Endothelial cell of umbilical vein (primary cell): ENCODE measurements at regions not wholly inside any gene's neighbourhood (a gene's known extent, or its start where the extent isn't known, plus 50 kb on each side); places are given as distances from the start of the nearest gene placed in this dataset.

Experiments
- BruUV-seq: library from RNA; stranded (reverse); fragments of 400-500 nt; replicated peaks from 2 replicates; lab custom pipeline; 2021; lab: Mats Ljungman, UMichigan
- CTCF ChIA-PET: fragments of 300-600, 350-600 bp; sonication (Branson Sonifier 250); formaldehyde crosslinking; loops from one replicate; lab custom pipeline; 2021; ENCODE audit warnings: antibody characterized with exemption, inconsistent platforms; lab: Charles Lee
- POLR2A ChIA-PET: fragments of 300-600, 350-600 bp; sonication (Branson Sonifier 250); formaldehyde crosslinking; loops from one replicate; lab custom pipeline; 2021; ENCODE audit warnings: antibody characterized with exemption, inconsistent platforms; lab: Charles Lee
- DNase-seq: peaks from one replicate; pipeline ENCODE4 v3.0.0-alpha.2; 2011; ENCODE audit warnings: low read depth, low spot score
- FAIRE-seq: peaks from 2 replicates; lab custom pipeline; 2011; peaks lifted over from hg19 to GRCh38; lab: Jason Lieb, UNC
- H2AFZ ChIP-seq: 2 replicates; pipeline ENCODE4 v1.6.0; 2012; ENCODE audit warnings: low read depth, low read length, control low read depth, inconsistent platforms
- H3K27ac ChIP-seq: 2 replicates; pipeline ENCODE4 v1.5.1; 2011; ENCODE audit warnings: low read depth, mild to moderate bottlenecking, control low read depth, low read length, moderate library complexity; ENCODE audit not compliant: insufficient read depth
- H3K27me3 ChIP-seq, 2 experiments: 2 replicates each; pipeline versions ENCODE4 v1.6.0 to v1.6.1; 2011; ENCODE audit warnings: low read length in 2 of 2, mixed read lengths in 1 of 2; ENCODE audit not compliant: control insufficient read depth in 2 of 2, insufficient read depth in 2 of 2
- H3K36me3 ChIP-seq, 2 experiments: 2 replicates in 1 of 2; 3 replicates in 1 of 2; pipeline ENCODE4 v1.5.1; 2011; ENCODE audit warnings: low read length in 2 of 2, mild to moderate bottlenecking in 1 of 2, moderate library complexity in 1 of 2; ENCODE audit not compliant: control insufficient read depth in 2 of 2, insufficient read depth in 2 of 2; ENCODE audit errors: extremely low read depth in 1 of 2
- H3K4me1 ChIP-seq: 3 replicates; pipeline ENCODE4 v1.5.1; 2011; ENCODE audit warnings: mild to moderate bottlenecking, low read length; ENCODE audit not compliant: control insufficient read depth, insufficient read depth; ENCODE audit errors: extremely low read depth
- H3K4me2 ChIP-seq: 2 replicates; pipeline ENCODE4 v1.6.1; 2011; ENCODE audit warnings: low read length, control low read depth, mixed read lengths; ENCODE audit not compliant: insufficient read depth
- H3K4me3 ChIP-seq, 3 experiments: fragments of 200-600 bp in 1 of 3; sonication (generic), shearing (Covaris generic) in 1 of 3; replicated peaks in 1 of 3; 2 replicates each; pipeline ENCODE4 v1.5.1; 2011 to 2016; ENCODE audit warnings: control low read depth in 3 of 3, low read length in 3 of 3, mild to moderate bottlenecking in 2 of 3, inconsistent platforms in 1 of 3, low read depth in 1 of 3, moderate library complexity in 1 of 3; ENCODE audit not compliant: insufficient read depth in 1 of 3
- H3K79me2 ChIP-seq: 2 replicates; pipeline ENCODE4 v1.6.0; 2012; ENCODE audit warnings: low read length, inconsistent platforms; ENCODE audit not compliant: control insufficient read depth, insufficient read depth
- H3K9ac ChIP-seq: replicated peaks from 2 replicates; pipeline ENCODE3; 2011; ENCODE audit warnings: low read length, control low read depth; ENCODE audit not compliant: insufficient read depth; ENCODE audit errors: extremely low read depth
- H3K9me1 ChIP-seq: replicated peaks from 3 replicates; pipeline ENCODE4 v1.6.0; 2011; ENCODE audit warnings: mild to moderate bottlenecking, low read length; ENCODE audit not compliant: control insufficient read depth, insufficient read depth; ENCODE audit errors: extremely low read depth
- H3K9me3 ChIP-seq: replicated peaks from 2 replicates; pipeline ENCODE4 v1.5.1; 2012; ENCODE audit warnings: low read length, inconsistent platforms; ENCODE audit not compliant: control insufficient read depth, insufficient read depth
- H4K20me1 ChIP-seq: replicated peaks from 2 replicates; pipeline ENCODE3; 2011; ENCODE audit warnings: mild to moderate bottlenecking, low read length; ENCODE audit not compliant: control insufficient read depth, insufficient read depth; ENCODE audit errors: extremely low read depth
- EZH2 ChIP-seq: IDR thresholded peaks from 2 replicates; pipeline ENCODE4 v1.6.1; 2012; ENCODE audit warnings: borderline replicate concordance, low read depth, mild to moderate bottlenecking, moderate library complexity, low read length, inconsistent platforms; ENCODE audit not compliant: severe bottlenecking
- GATA2 ChIP-seq: IDR thresholded peaks from 2 replicates; pipeline ENCODE4 v1.7.0; 2011; ENCODE audit warnings: low read depth, mild to moderate bottlenecking, moderate library complexity, mixed read lengths, low read length; ENCODE audit not compliant: insufficient read length, insufficient read depth
- JUN ChIP-seq: IDR thresholded peaks from 2 replicates; pipeline ENCODE4 v1.6.1; 2011; ENCODE audit warnings: borderline replicate concordance, low read depth; ENCODE audit not compliant: insufficient read length, insufficient read depth
- MYC ChIP-seq: IDR thresholded peaks from one replicate; pipeline ENCODE4 v1.6.1; 2011; ENCODE audit warnings: mild to moderate bottlenecking, low read depth, low read length
- POLR2A ChIP-seq: IDR thresholded peaks from 2 replicates; pipeline ENCODE4 v1.6.1; 2012; ENCODE audit warnings: low read depth, mild to moderate bottlenecking, control low read depth, low read length
- POLR2AphosphoS5 ChIP-seq: IDR thresholded peaks from 2 replicates; pipeline ENCODE4 v1.6.1; 2012; ENCODE audit warnings: low read depth, mild to moderate bottlenecking, control low read depth, low read length, moderate library complexity; ENCODE audit not compliant: insufficient read depth
- dilution Hi-C: fragments of 300-500 bp; cut with MboI; formaldehyde crosslinking; loops from one replicate; pipeline ENCODE4 v1.15.0; 2019; ENCODE audit warnings: low sequenced_read_pairs; ENCODE audit not compliant: extremely low pct_ligation_motif_present
- intact Hi-C: fragments of 100-400 bp; cut with micrococcal nuclease; formaldehyde crosslinking; loops from one replicate; pipeline ENCODE4 v1.10.0; 2022
- TF ChIP-seq, protein P1 (sequence below), 2 donors: IDR thresholded peaks; 1 replicate in 1 of 2; 2 replicates in 1 of 2; pipeline ENCODE4 v1.5.1; 2011; ENCODE audit warnings: low read length in 2 of 2, mild to moderate bottlenecking in 2 of 2, moderate library complexity in 2 of 2, control low read depth in 1 of 2, inconsistent platforms in 1 of 2, low read depth in 1 of 2; ENCODE audit not compliant: insufficient read depth in 1 of 2; ENCODE audit errors: extremely low read depth in 1 of 2
- TF ChIP-seq, protein P2 (sequence below): IDR thresholded peaks from 2 replicates; pipeline ENCODE4 v1.6.1; 2011; ENCODE audit not compliant: insufficient read depth, insufficient read length

DNA sequence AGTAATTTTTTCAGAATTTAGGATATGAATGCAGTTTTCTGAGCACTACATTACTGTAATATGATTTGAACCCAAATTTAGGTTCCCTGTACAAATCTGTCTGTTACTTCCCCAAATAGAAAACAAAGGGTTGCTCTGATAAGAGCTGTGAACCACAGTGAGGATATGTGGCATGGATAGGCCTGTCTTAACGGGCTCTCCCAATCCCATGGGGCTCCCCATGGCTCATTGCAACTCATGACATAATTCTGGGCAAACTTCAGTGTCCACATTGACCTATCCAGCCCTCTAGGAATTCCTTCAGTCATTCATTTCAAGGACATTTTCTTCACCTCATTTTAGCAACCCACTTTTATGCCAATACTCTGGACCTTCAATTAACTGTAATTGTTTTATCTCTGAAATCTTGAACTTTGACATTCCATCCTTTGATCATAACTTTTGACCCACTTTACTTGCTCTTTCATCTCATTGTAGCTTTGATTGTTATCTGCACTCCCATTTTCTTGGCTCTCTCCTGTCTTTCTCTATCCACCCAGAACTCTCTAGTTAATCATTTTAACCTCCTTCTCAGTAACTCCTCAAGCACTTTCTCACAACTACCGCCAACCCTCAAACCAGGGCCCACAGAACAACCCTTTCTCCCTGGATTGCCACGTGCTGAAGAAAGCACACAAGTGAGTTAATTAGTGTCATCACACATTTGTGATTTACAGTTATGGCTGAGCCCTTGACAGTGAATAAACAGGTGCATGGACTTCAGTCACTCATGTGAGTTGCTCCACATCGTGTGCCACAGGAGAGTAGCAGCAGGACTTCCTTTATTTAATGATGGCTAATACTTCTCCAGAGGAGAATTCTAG lies 94.9 kb upstream of the AADACL2 start:
- intact Hi-C loops = no loop called here
- H3K9me3 ChIP-seq = no peaks in the 10 kb centered on the region
- no peak overlapping the region for H3K9ac ChIP-seq
- H3K4me3 ChIP-seq = no peak overlapping the region
- ChIA-PET CTCF (no interaction called here), POLR2A (no interaction called here)
- dilution Hi-C loops = no loop called here
- no peaks in the 10 kb centered on the region for H3K36me3 ChIP-seq
- H3K9me1 ChIP-seq = no peaks in the 10 kb centered on the region
- FAIRE-seq (no peak), DNase-seq (no peak)
- no peaks in the 10 kb centered on the region for H3K27me3 ChIP-seq
- no peak overlapping the region for H2AFZ ChIP-seq
- H4K20me1 ChIP-seq = no peaks in the 10 kb centered on the region
- H3K4me2 ChIP-seq = no peak overlapping the region
- H3K4me1 ChIP-seq = no peaks in the 10 kb centered on the region
- no TSS peak for BruUV-seq
- TF ChIP-seq GATA2 (no peak), POLR2AphosphoS5 (no peak), POLR2A (no peak), MYC (no peak), EZH2 (no peak), JUN (no peak)
- TF ChIP-seq, protein P1, sequence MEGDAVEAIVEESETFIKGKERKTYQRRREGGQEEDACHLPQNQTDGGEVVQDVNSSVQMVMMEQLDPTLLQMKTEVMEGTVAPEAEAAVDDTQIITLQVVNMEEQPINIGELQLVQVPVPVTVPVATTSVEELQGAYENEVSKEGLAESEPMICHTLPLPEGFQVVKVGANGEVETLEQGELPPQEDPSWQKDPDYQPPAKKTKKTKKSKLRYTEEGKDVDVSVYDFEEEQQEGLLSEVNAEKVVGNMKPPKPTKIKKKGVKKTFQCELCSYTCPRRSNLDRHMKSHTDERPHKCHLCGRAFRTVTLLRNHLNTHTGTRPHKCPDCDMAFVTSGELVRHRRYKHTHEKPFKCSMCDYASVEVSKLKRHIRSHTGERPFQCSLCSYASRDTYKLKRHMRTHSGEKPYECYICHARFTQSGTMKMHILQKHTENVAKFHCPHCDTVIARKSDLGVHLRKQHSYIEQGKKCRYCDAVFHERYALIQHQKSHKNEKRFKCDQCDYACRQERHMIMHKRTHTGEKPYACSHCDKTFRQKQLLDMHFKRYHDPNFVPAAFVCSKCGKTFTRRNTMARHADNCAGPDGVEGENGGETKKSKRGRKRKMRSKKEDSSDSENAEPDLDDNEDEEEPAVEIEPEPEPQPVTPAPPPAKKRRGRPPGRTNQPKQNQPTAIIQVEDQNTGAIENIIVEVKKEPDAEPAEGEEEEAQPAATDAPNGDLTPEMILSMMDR (IDR thresholded peaks at IDR 0.05; ENCODE audit: extremely low read depth in 1 of 2, insufficient read depth in 1 of 2, low read depth in 1 of 2, low read length in 2 of 2) = no peak
- TF ChIP-seq, protein P2, sequence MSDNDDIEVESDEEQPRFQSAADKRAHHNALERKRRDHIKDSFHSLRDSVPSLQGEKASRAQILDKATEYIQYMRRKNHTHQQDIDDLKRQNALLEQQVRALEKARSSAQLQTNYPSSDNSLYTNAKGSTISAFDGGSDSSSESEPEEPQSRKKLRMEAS = no peak
- no peaks in the 10 kb centered on the region for H3K79me2 ChIP-seq
- no peak overlapping the region for H3K27ac ChIP-seq
